ENCODE measurements at regions not wholly inside any gene's neighbourhood (a gene's known extent, or its start where the extent isn't known, plus 50 kb on each side); places are given as distances from the start of the nearest gene placed in this dataset.
"Not testable (repeated sequence)": the region's sequence is repeated elsewhere in the genome, so short reads cannot be mapped to it uniquely, and the experiment has no call there.

DNA sequence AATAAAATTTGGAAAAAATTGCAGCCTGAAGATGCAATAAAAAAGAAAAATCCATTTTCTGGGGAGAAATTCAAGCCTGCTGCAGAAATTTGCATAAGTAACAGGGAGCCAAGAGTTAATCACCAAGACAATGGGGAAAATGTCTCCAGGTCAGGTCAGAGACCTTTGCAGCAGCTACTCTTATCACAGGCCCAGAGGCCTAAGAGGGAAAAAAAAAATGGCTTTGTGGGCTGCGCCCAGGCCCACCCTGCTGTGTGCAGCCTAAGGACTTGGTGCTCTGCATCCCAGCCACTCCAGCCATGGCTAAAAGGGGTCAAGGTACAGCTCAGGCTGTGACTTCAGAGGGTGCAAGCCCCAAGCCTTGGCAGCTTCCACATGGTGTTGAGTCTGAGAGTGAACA is 1297.1 kb upstream of the CHAC2 start:
- DNase-seq; H3K27me3 Mint-ChIP-seq; H3K36me3 Mint-ChIP-seq (ENCODE audit: low read depth); H3K9me3 Mint-ChIP-seq; H3K27ac Mint-ChIP-seq; intact Hi-C loops (cut with micrococcal nuclease); H3K4me1 Mint-ChIP-seq; H3K4me3 Mint-ChIP-seq: not testable (repeated sequence)

DNA sequence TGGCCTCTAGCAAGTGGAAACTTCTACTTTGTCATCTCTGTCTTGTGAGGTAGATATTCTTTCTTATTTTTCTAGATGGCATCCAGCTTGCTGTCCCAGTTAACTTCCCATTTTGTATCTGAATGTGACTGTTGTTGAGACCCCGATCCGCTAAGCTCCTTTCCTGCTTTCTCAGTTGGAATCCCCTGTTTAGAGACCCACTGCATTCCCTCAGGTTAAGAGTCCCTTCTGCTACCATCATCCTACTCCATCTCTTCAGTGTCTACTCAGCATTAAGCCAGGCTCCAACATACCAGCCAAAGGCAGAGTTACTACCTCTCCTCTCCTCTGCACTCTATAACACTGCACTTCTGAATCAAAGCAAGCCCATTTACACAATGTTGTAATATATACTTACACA is 1300.4 kb upstream of the CHAC2 start:
- H3K4me1 Mint-ChIP-seq = no peaks in the 10 kb centered on the region

DNA sequence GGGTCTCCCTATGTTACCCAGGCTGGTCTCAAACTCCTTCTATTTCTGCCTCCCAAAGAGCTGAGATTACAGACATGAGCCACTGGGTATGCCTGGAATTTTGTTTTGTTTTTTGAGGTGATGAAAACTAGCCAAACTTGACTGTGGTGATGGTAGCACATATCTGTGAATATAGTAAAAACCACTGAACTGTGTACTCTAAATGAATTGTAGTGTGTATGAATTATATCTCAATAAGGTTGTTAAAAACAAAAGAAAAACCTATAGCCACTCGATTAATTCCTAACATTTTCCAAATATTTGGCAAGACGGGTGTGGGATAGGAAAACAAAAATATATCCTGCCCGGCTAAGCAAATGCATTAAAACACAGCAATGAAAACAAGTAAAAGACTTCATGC is 1302.3 kb upstream of the CHAC2 start:
- Mint-ChIP-seq H3K36me3 (ENCODE audit: low read depth) (no peaks in the 10 kb centered on the region), H3K9me3 (no peaks in the 10 kb centered on the region), H3K4me3 (no peak overlapping the region), H3K27ac (no peak overlapping the region), H3K27me3 (no peaks in the 10 kb centered on the region), H3K4me1 (no peaks in the 10 kb centered on the region)
- intact Hi-C loops (cut with micrococcal nuclease) = no loop called here
- no peak for DNase-seq

More for the DNA sequence above, 1300.4 kb upstream of the CHAC2 start:
- no peak overlapping the region for H3K4me3 Mint-ChIP-seq
- H3K36me3 Mint-ChIP-seq (ENCODE audit: low read depth) = no peaks in the 10 kb centered on the region
- H3K27ac Mint-ChIP-seq = no peak overlapping the region
- H3K9me3 Mint-ChIP-seq = no peaks in the 10 kb centered on the region
- no peak for DNase-seq
- no peaks in the 10 kb centered on the region for H3K27me3 Mint-ChIP-seq
- intact Hi-C loops (cut with micrococcal nuclease) = no loop called here

DNA sequence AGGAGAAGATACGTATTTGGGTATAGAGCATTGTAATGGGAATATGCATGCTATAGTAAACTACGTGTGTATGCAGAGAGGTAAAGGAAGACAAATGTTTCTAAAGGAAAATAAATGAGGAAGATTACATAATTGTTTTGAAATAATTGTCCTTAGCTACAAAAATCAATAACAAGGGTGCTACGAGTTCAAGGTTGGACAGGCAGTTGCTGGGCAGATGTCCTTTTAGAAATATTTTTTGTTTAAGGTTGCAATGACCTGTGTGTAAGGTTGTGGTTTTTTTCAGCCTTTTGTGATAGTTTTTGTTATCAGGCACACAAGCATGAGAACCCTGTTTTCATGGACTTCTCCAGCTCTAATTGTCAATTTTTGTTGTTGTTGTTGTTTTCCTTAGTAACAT is 1304.1 kb upstream of the CHAC2 start:
- Mint-ChIP-seq H3K27ac (no peak overlapping the region), H3K36me3 (ENCODE audit: low read depth) (no peaks in the 10 kb centered on the region), H3K4me1 (no peaks in the 10 kb centered on the region), H3K9me3 (no peaks in the 10 kb centered on the region), H3K4me3 (no peak overlapping the region), H3K27me3 (no peaks in the 10 kb centered on the region)
- intact Hi-C loops (cut with micrococcal nuclease) = no loop called here
- DNase-seq = no peak

DNA sequence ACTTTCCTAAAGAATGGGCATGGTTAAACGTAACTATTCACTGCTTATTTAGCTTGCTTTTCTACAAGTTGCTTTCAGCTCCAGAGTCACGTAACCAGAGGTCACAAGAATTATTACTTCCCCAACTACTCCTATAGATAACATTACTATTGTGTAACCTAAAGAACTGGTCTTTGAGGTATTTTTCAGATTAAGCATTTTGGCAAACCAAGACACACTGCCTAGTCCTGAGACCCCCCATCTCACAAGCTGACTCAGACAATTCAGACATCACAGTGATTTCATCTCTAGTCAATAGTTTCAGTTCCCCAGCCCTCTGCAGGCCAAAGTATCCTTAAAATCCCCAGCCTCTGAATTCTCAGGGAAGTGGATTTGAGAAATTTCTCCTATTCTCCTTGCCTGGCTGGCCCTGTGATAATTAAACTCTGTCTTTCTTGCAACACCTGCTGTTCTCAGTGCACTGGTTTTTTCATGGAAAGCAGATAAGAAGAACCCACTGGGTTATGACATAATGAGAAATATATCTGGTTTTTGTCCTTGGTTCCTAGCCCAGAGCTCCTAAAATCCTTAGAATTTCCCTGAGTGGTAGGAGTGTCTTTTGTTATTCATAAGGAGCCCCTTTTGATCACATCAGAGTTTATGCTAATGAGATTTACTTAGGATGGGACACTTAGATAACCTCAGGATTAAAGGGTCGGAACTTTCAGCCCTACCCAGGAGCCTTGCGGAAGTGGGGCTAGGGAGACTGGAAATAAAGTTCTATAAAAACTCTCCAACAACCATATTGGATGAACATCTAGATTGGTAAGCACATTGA is 1310.8 kb upstream of the CHAC2 start:
- H3K9me3 Mint-ChIP-seq = peaks cover 8% of the 10 kb centered on the region
- H3K27ac Mint-ChIP-seq = no peak overlapping the region
- H3K36me3 Mint-ChIP-seq (ENCODE audit: low read depth) = no peaks in the 10 kb centered on the region
- no peaks in the 10 kb centered on the region for H3K4me1 Mint-ChIP-seq
- intact Hi-C loops (cut with micrococcal nuclease) = no loop called here
- H3K27me3 Mint-ChIP-seq = no peaks in the 10 kb centered on the region
- no peak for DNase-seq
- H3K4me3 Mint-ChIP-seq = no peak overlapping the region

DNA sequence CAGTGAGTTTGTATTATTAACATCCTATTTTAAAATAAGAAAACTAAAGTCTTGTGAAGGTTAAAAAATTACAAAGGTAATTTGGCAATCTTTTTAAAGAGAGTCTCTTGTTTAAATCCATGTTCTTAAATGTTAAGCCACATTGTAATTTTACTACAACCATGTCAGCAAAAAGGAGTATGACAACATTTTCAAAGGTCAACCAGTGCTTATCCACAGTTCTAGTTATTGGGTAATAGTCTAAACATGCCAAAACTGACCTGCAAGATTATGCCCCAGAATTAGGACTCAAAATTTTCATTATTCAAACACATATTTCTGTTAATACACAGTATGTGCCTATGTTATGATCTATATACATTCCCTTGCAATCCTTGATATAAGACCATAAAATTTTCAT is 1312.6 kb upstream of the CHAC2 start:
- Mint-ChIP-seq H3K27me3 (no peaks in the 10 kb centered on the region), H3K4me1 (no peaks in the 10 kb centered on the region), H3K27ac (no peak overlapping the region), H3K9me3 (peaks cover 8% of the 10 kb centered on the region), H3K36me3 (ENCODE audit: low read depth) (no peaks in the 10 kb centered on the region), H3K4me3 (no peak overlapping the region)
- DNase-seq = no peak
- intact Hi-C loops (cut with micrococcal nuclease) = no loop called here

DNA sequence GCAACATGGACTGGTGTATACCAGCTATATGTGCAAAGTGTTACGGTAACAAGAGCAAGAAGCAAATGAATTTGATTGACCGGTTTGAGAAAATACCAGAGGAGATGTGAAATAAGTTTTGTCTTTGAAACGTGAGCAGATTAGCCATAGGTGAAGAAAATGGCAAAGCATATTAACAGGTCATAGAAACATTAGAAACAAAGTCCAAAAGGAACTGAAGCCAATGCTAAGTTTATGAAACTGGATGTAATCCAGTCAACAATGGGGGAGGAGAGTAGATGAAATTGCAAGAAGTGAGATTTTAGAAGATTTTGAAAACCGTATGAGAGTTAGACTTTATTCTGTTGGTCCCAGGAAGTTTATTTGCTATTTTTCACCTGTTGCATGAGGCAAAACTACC is 1315.4 kb upstream of the CHAC2 start:
- intact Hi-C loops (cut with micrococcal nuclease) = no loop called here
- no peaks in the 10 kb centered on the region for H3K27me3 Mint-ChIP-seq
- H3K9me3 Mint-ChIP-seq = peaks cover 8% of the 10 kb centered on the region
- H3K4me1 Mint-ChIP-seq = no peaks in the 10 kb centered on the region
- DNase-seq = no peak
- H3K27ac Mint-ChIP-seq = no peak overlapping the region
- no peaks in the 10 kb centered on the region for H3K36me3 Mint-ChIP-seq (ENCODE audit: low read depth)
- H3K4me3 Mint-ChIP-seq = no peak overlapping the region

DNA sequence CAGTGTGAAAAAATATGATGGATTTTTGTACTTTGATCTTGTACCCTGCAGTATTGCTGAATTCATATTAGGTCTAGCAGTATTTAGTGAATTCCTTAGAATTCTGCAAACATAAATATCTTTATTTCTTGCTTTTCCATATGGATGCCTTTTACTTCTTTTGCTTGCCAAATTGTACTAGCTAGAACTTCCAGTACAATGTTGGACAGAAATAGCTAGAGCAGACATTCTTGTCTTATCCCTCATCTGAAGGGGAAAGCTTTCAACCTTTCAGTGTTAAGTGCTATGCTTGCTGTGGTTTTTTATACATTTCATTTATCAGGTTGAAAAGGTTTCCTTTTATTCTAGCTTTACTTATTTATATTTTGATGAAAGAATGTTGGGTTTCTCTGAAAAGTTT is 1321.9 kb upstream of the CHAC2 start:
- intact Hi-C loops (cut with micrococcal nuclease) = no loop called here
- H3K9me3 Mint-ChIP-seq = no peaks in the 10 kb centered on the region
- no peaks in the 10 kb centered on the region for H3K36me3 Mint-ChIP-seq (ENCODE audit: low read depth)
- H3K4me1 Mint-ChIP-seq = no peaks in the 10 kb centered on the region
- H3K27me3 Mint-ChIP-seq = no peaks in the 10 kb centered on the region
- no peak for DNase-seq
- H3K27ac Mint-ChIP-seq = no peak overlapping the region
- H3K4me3 Mint-ChIP-seq = no peak overlapping the region

DNA sequence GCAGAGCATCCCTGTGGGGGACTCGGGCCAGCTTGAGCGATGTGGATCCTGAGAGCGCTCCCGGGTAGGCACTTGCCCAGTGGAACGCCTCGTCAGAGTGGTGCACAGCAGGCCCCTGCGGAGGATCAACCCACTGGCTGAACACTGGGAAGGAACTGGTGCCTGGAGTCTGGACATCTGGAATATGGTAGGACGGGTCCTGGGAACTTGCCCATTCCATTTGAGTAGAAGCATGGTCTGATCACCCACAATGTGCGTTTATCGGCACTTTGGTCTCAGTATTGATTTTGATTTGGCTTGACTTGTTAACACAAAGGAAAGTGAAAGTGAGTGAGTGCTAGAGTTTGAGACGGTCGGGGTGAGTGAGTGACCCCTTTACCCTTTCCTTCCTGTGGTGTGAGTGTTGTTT is 1336.2 kb upstream of the CHAC2 start:
- Mint-ChIP-seq H3K4me1 (no peaks in the 10 kb centered on the region), H3K36me3 (ENCODE audit: low read depth) (no peaks in the 10 kb centered on the region), H3K9me3 (no peaks in the 10 kb centered on the region), H3K4me3 (no peak overlapping the region), H3K27me3 (no peaks in the 10 kb centered on the region), H3K27ac (no peak overlapping the region)
- DNase-seq = no peak
- intact Hi-C loops (cut with micrococcal nuclease) = no loop called here

DNA sequence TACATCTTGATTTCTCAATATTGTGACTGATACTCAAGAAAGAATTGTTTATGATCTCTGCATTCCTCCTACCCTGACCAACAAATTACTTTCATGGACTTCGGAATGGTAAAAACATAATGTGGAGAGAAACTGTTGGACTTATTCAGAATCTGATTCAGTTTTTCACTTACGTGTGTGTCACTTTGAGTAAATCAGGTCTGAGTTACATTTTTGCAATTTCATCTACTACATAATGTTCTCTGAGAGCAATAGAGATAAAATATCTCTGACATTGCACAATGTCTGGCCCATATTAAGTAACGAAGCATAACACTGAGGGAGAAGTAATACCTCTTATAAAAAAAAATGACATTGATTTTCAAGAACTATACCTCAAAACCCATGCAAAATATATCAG is 1337.9 kb upstream of the CHAC2 start:
- no peak for DNase-seq
- Mint-ChIP-seq H3K9me3 (no peaks in the 10 kb centered on the region), H3K27ac (no peak overlapping the region), H3K27me3 (no peaks in the 10 kb centered on the region), H3K4me1 (no peaks in the 10 kb centered on the region), H3K4me3 (no peak overlapping the region), H3K36me3 (ENCODE audit: low read depth) (no peaks in the 10 kb centered on the region)
- intact Hi-C loops (cut with micrococcal nuclease) = no loop called here

DNA sequence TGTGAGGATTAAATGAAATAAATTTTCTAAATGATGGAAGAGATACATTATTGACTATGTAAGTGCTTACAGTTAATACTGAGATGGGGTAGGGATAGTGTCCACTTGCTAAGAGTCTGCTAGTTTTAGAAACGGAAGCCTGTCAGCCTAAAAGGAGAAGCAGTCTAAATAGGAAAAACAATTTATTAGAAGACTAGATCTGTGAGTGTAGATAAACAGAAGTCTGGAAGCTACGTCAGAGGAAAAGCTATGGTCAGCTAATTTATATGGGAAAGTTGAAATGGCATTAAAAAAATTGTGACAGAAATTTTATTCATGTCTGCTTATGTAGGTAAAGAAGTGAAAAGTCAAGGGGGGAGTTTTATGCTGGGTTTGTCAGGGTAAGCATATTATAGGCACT is 1338.4 kb upstream of the CHAC2 start:
- Mint-ChIP-seq H3K27me3 (no peaks in the 10 kb centered on the region), H3K4me3 (no peak overlapping the region), H3K9me3 (no peaks in the 10 kb centered on the region), H3K4me1 (no peaks in the 10 kb centered on the region), H3K27ac (no peak overlapping the region), H3K36me3 (ENCODE audit: low read depth) (no peaks in the 10 kb centered on the region)
- no peak for DNase-seq
- intact Hi-C loops (cut with micrococcal nuclease) = no loop called here

DNA sequence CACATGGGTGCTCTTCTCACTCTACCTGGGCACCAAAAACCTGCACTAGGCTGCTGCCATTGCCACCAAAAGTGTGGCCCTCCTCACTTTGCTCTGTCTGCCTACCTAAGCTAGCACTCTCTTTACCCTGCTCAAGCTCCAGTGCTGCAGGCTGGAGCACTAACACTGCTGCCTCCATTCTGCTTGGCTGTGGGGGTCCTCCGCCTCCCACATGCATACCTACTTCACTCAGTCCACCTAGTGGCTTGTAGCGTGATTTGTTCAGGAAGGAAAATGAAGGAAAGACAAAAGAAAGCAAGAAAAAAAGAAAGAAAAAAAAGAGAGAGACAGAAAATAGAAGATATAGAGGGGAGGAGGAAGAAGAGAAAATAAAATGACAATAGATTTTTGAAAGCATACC is 1339.4 kb upstream of the CHAC2 start:
- H3K27ac Mint-ChIP-seq = no peak overlapping the region
- H3K27me3 Mint-ChIP-seq = no peaks in the 10 kb centered on the region
- H3K36me3 Mint-ChIP-seq (ENCODE audit: low read depth) = no peaks in the 10 kb centered on the region
- no peak overlapping the region for H3K4me3 Mint-ChIP-seq
- H3K9me3 Mint-ChIP-seq = no peaks in the 10 kb centered on the region
- H3K4me1 Mint-ChIP-seq = no peaks in the 10 kb centered on the region
- no peak for DNase-seq
- intact Hi-C loops (cut with micrococcal nuclease) = no loop called here

DNA sequence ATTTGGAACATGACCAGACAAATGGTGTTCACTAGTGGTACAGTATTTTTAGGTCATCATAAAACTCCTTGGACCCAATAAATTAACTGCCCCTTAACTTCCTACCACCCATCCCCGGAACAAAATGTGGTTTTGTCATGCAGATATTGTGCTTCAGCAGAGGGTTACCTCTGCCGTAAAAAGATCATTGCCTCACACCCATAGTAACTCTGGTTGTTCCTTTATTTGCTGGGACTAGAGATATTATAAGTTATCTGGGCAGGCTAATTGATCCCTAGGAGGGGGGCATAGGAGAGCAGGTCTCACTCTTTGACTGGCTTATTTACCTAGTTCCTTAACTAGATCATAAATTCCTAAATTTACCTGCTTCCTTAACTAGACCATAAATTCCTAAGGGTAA is 1343.9 kb upstream of the CHAC2 start:
- Mint-ChIP-seq H3K27me3 (no peaks in the 10 kb centered on the region), H3K27ac (no peak overlapping the region), H3K36me3 (ENCODE audit: low read depth) (no peaks in the 10 kb centered on the region), H3K4me1 (no peaks in the 10 kb centered on the region), H3K4me3 (no peak overlapping the region), H3K9me3 (no peaks in the 10 kb centered on the region)
- intact Hi-C loops (cut with micrococcal nuclease) = no loop called here
- DNase-seq = no peak

DNA sequence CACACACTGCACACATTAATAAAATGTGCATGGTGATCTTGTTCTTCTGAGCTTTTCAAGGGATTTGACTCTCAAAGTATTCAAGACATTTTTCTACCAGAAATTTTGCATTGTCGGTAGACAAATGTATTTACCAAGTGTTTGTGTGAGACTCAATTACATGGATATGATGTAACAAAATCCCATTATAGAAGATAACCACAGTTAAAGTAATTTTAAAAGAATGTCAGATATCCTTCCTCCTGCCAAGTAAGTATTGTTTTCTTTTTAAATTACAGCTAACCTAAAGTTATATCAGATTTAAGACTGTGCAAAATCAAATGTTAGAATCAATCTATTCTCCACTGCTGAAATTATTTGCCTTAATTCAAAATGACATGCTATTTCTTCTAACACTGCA is 1344.5 kb upstream of the CHAC2 start:
- intact Hi-C loops (cut with micrococcal nuclease) = no loop called here
- no peaks in the 10 kb centered on the region for H3K9me3 Mint-ChIP-seq
- no peak for DNase-seq
- H3K4me3 Mint-ChIP-seq = no peak overlapping the region
- no peaks in the 10 kb centered on the region for H3K36me3 Mint-ChIP-seq (ENCODE audit: low read depth)
- no peaks in the 10 kb centered on the region for H3K4me1 Mint-ChIP-seq
- no peaks in the 10 kb centered on the region for H3K27me3 Mint-ChIP-seq
- H3K27ac Mint-ChIP-seq = no peak overlapping the region

DNA sequence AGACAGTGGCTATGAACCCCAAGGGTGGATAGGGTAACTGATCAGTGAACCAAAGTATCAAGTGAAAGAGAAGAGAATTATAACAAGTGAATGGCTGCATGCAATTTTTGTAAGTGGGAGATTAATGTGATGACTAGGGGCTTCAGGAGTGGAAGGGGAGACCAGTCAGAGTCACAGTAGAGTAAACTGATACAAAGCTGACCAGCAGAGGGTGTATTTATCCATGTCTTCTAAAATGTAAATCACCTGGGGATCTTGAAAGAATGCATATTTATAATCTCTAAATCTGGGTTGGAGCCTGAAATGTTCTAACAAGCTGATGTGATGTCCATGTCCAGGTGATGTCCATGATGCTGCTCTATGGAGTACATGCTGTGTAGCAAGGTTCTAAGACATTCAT is 1351.3 kb upstream of the CHAC2 start:
- Mint-ChIP-seq H3K4me1 (no peaks in the 10 kb centered on the region), H3K4me3 (no peak overlapping the region), H3K36me3 (ENCODE audit: low read depth) (no peaks in the 10 kb centered on the region), H3K27me3 (no peaks in the 10 kb centered on the region), H3K9me3 (no peaks in the 10 kb centered on the region), H3K27ac (no peak overlapping the region)
- DNase-seq = no peak
- intact Hi-C loops (cut with micrococcal nuclease) = no loop called here
